K562 (cell line): ENCODE measurements at regions not wholly inside any gene's neighbourhood (a gene's known extent, or its start where the extent isn't known, plus 50 kb on each side); places are given as distances from the start of the nearest gene placed in this dataset.

ENCODE experiments used
- ATAC-seq: fragments of 200-7000 bp; cut with Tn5 transposase; 3 replicates; pipeline ENCODE4 v1.9.1; 2020; ENCODE audit warnings: moderate library complexity
- BruUV-seq: library from RNA; stranded (reverse); fragments of 400-500 nt; replicated peaks from 2 replicates; lab custom pipeline; 2021; lab: Mats Ljungman, UMichigan
- CTCF ChIA-PET: fragments of 300-600 bp; formaldehyde crosslinking; extraction: SDS; loops from one replicate; lab custom pipeline; 2021; ENCODE audit warnings: low intra/inter-chr PET ratio; lab: Yijun Ruan, JAX
- POLR2A ChIA-PET: fragments of 300-600, 350-650 bp; sonication (Branson Sonifier 250); formaldehyde crosslinking; extraction: SDS; loops from one replicate; lab custom pipeline; 2021; ENCODE audit warnings: antibody characterized with exemption, inconsistent platforms; lab: Yijun Ruan, JAX
- DNase-seq, 4 experiments: peaks; one replicate each; pipeline versions ENCODE4 v3.0.0 to v3.0.0-alpha.2; 2011 to 2018; ENCODE audit warnings: low spot score in 3 of 4, mixed read lengths in 3 of 4; ENCODE audit errors: extremely low read depth in 1 of 4
- FAIRE-seq: peaks from 2 replicates; lab custom pipeline; 2011; peaks lifted over from hg19 to GRCh38; lab: Jason Lieb, UNC
- H2AFZ ChIP-seq: 2 replicates; pipeline ENCODE4 v1.6.0; 2011; ENCODE audit warnings: low read depth, low read length, control low read depth, inconsistent platforms
- H3K27ac ChIP-seq: fragments of 200-600 bp; 3 replicates; pipeline ENCODE4 v1.8.0; 2011; ENCODE audit warnings: low read depth, mild to moderate bottlenecking, control low read depth, inconsistent platforms, low read length, moderate library complexity, mixed read lengths; ENCODE audit errors: extremely low read depth
- H3K27me3 ChIP-seq, 2 experiments: fragments of 300-600 bp in 1 of 2; 2 replicates in 1 of 2; 3 replicates in 1 of 2; pipeline versions ENCODE4 v1.6.0 to v1.8.0; 2011; ENCODE audit warnings: inconsistent platforms in 2 of 2, low read length in 2 of 2, mild to moderate bottlenecking in 1 of 2, mixed read lengths in 1 of 2, moderate library complexity in 1 of 2; ENCODE audit not compliant: control insufficient read depth in 2 of 2, insufficient read depth in 2 of 2
- H3K36me3 ChIP-seq: fragments of 300-600 bp; 3 replicates; pipeline ENCODE4 v1.8.0; 2011; ENCODE audit warnings: mild to moderate bottlenecking, low read length, inconsistent platforms; ENCODE audit not compliant: control insufficient read depth, insufficient read depth
- H3K4me1 ChIP-seq, 2 experiments: fragments of 200-600 bp in 1 of 2; replicated peaks in 1 of 2; 2 replicates in 1 of 2; 3 replicates in 1 of 2; pipeline versions ENCODE4 v1.5.1 to v1.8.0; 2011; ENCODE audit warnings: inconsistent platforms in 2 of 2, low read length in 2 of 2, mild to moderate bottlenecking in 1 of 2, mixed read lengths in 1 of 2, moderate library complexity in 1 of 2; ENCODE audit not compliant: control insufficient read depth in 2 of 2, insufficient read depth in 2 of 2
- H3K4me2 ChIP-seq: 2 replicates; pipeline ENCODE4 v1.6.1; 2011; ENCODE audit warnings: low read length, control low read depth, inconsistent platforms, mixed read lengths; ENCODE audit not compliant: insufficient read depth
- H3K4me3 ChIP-seq: fragments of 200-600 bp; sonication (generic), shearing (Covaris generic); 2 replicates; pipeline ENCODE4 v1.5.1; 2016; ENCODE audit warnings: control low read depth, inconsistent platforms
- H3K79me2 ChIP-seq: fragments of 200-600 bp; 3 replicates; pipeline ENCODE4 v1.8.0; 2011; ENCODE audit warnings: low read length, inconsistent platforms; ENCODE audit not compliant: control insufficient read depth, insufficient read depth
- H3K9ac ChIP-seq, 2 experiments: 2 replicates each; pipeline versions ENCODE4 v1.6.0 to v1.6.1; 2011; ENCODE audit warnings: low read depth in 2 of 2, low read length in 2 of 2, control low read depth in 1 of 2, inconsistent platforms in 1 of 2, mild to moderate bottlenecking in 1 of 2, mixed read lengths in 1 of 2; ENCODE audit not compliant: insufficient read depth in 1 of 2
- H3K9me1 ChIP-seq: one replicate; pipeline ENCODE4 v1.6.0; 2011; ENCODE audit warnings: inconsistent platforms, mild to moderate bottlenecking, low read length, moderate library complexity; ENCODE audit not compliant: control insufficient read depth, insufficient read depth
- H3K9me3 ChIP-seq: replicated peaks from 2 replicates; pipeline ENCODE4 v1.5.1; 2011; ENCODE audit warnings: low read depth, low read length, inconsistent platforms; ENCODE audit not compliant: control insufficient read depth, insufficient read depth
- H4K20me1 ChIP-seq: replicated peaks from 2 replicates; pipeline ENCODE4 v1.6.1; 2011; ENCODE audit warnings: low read length, inconsistent platforms, mixed read lengths; ENCODE audit not compliant: control insufficient read depth, insufficient read depth
- MBD2 ChIP-seq: sonication (generic); IDR thresholded peaks from 2 replicates; pipeline ENCODE4 v1.6.1; 2016; ENCODE audit warnings: low read depth, borderline replicate concordance
- RBM34 ChIP-seq: fragments of 200-400 bp; formaldehyde crosslinking; IDR thresholded peaks from 2 replicates; pipeline ENCODE4 v1.6.1; 2018; ENCODE audit warnings: low read length, borderline replicate concordance; ENCODE audit not compliant: insufficient read depth
- RFX5 ChIP-seq: IDR thresholded peaks from 2 replicates; pipeline ENCODE4 v1.6.1; 2011; ENCODE audit warnings: low read depth, mild to moderate bottlenecking, improper control_type of control experiment, low read length
- SMARCC2 ChIP-seq: fragments of 450-650 bp; IDR thresholded peaks from 2 replicates; pipeline ENCODE4 v1.6.1; 2017; ENCODE audit warnings: antibody characterized with exemption, moderate library complexity, mild to moderate bottlenecking, low read depth
- USF1 ChIP-seq: sonication (generic); formaldehyde crosslinking; IDR thresholded peaks from 2 replicates; pipeline ENCODE4 v1.9.0; 2022; ENCODE audit warnings: mild to moderate bottlenecking, missing genetic modification reagents
- USF2 ChIP-seq: sonication (generic); formaldehyde crosslinking; IDR thresholded peaks from 2 replicates; pipeline ENCODE4 v1.5.0; 2020; ENCODE audit warnings: missing genetic modification reagents
- ZBTB7A ChIP-seq: IDR thresholded peaks from 2 replicates; pipeline ENCODE4 v1.6.1; 2011; ENCODE audit warnings: low read depth, mild to moderate bottlenecking, low read length, moderate library complexity, borderline replicate concordance; ENCODE audit not compliant: control insufficient read depth
- ZFP36 ChIP-seq: fragments of 150-350 bp; IDR thresholded peaks from 2 replicates; pipeline ENCODE4 v1.6.1; 2018; ENCODE audit warnings: low read length, low read depth; ENCODE audit not compliant: partially characterized antibody
- ZNF133 ChIP-seq: fragments of 250-450 bp; sonication (Bioruptor Pico); IDR thresholded peaks from 2 replicates; pipeline ENCODE4 v1.4.0; 2020; ENCODE audit warnings: mild to moderate bottlenecking
- ZNF668 ChIP-seq: fragments of 250-450 bp; sonication (Bioruptor Pico); IDR thresholded peaks from 2 replicates; pipeline ENCODE4 v1.8.0; 2022; ENCODE audit warnings: mild to moderate bottlenecking, inconsistent platforms
- ZNF75A ChIP-seq: fragments of 450-650 bp; formaldehyde crosslinking; IDR thresholded peaks from 2 replicates; pipeline ENCODE4 v1.4.0; 2020; ENCODE audit warnings: mild to moderate bottlenecking
- WGBS: fragments of 100-300 bp; shearing (Covaris generic); methylation state at CpG from one replicate; pipeline ENCODE4 v1.1.6; 2016; ENCODE audit warnings: low coverage, mixed read lengths; ENCODE audit not compliant: insufficient coverage; ENCODE audit errors: missing lambda C conversion rate; 5-methylcytosine and 5-hydroxymethylcytosine counted together
- in situ Hi-C: fragments of 300-500 bp; cut with MboI; formaldehyde crosslinking; loops from 4 replicates; pipeline ENCODE4 v1.15.0; 2018; ENCODE audit warnings: inconsistent platforms, mixed read lengths
- intact Hi-C: fragments of 100-400 bp; cut with micrococcal nuclease; formaldehyde crosslinking; loops from 2 replicates; pipeline ENCODE4 v1.14.2; 2022
- TF ChIP-seq, protein P1 (sequence below): sonication (generic); formaldehyde crosslinking; IDR thresholded peaks from 2 replicates; pipeline ENCODE4 v1.8.0; 2022; ENCODE audit warnings: mild to moderate bottlenecking, low read depth, missing genetic modification reagents
- TF ChIP-seq, protein P2 (sequence below), 2 experiments: IDR thresholded peaks in 1 of 2; conservative IDR thresholded peaks in 1 of 2; 2 replicates each; pipeline ENCODE4 v1.6.1; 2016; ENCODE audit warnings: low read depth in 2 of 2, mild to moderate bottlenecking in 1 of 2, missing compliant biosample characterization in 1 of 2, missing genetic modification characterization in 1 of 2, moderate library complexity in 1 of 2
- TF ChIP-seq, protein P3 (sequence below): fragments of 250-450 bp; sonication (Bioruptor Pico); IDR thresholded peaks from 2 replicates; pipeline ENCODE4 v1.8.0; 2021; ENCODE audit warnings: mild to moderate bottlenecking, moderate library complexity

DNA sequence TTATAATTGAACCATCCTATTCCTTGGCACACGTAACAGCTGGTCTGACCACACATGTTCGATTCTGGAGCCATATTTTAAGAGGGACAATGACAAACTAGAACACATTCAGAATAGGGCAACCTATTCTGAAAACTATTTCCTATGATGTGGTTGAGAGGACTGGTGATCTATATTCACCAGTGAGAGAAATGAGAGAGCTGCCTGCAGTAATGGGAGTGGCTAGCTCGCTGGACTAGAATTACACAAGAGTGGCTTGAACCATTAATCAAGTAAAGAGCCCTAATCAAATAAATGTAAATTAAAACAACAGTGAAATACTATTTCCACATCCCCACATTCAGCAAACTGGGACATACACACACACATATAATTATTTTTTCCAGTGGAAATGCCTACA, 55.3 kb upstream of the LY86 start (continued):
- TF ChIP-seq, protein P1, sequence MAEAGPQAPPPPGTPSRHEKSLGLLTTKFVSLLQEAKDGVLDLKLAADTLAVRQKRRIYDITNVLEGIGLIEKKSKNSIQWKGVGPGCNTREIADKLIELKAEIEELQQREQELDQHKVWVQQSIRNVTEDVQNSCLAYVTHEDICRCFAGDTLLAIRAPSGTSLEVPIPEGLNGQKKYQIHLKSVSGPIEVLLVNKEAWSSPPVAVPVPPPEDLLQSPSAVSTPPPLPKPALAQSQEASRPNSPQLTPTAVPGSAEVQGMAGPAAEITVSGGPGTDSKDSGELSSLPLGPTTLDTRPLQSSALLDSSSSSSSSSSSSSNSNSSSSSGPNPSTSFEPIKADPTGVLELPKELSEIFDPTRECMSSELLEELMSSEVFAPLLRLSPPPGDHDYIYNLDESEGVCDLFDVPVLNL (CRISPR knock-in tag) = no peak
- no peak for TF ChIP-seq ZNF75A (CRISPR knock-in tag)
- no peak for TF ChIP-seq ZNF668 (CRISPR knock-in tag)

DNA sequence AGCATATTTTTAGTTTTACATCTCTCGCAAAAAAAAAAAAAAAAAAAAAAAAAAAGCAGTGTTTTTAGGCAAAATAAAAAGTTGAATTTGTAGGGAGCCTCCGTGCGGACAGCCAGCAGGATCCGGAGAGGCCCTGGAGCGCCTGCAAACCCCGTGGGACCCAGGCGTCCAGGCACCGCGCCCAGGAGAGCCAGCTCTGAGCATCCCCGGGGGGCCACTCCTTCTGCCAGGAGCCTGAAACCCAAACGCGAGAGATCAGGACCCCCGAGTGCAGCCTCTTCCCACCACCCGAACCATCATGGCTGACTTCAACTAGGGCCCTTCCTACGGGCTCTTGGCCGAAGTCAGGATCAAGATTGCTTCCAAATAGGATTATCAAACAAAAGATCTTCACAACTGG, 54.1 kb upstream of the LY86 start:
- H3K36me3 ChIP-seq = no peaks in the 10 kb centered on the region
- intact Hi-C loops = no loop called here
- TF ChIP-seq, protein P2, sequence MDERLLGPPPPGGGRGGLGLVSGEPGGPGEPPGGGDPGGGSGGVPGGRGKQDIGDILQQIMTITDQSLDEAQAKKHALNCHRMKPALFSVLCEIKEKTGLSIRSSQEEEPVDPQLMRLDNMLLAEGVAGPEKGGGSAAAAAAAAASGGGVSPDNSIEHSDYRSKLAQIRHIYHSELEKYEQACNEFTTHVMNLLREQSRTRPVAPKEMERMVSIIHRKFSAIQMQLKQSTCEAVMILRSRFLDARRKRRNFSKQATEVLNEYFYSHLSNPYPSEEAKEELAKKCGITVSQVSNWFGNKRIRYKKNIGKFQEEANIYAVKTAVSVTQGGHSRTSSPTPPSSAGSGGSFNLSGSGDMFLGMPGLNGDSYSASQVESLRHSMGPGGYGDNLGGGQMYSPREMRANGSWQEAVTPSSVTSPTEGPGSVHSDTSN (CRISPR knock-in tag; IDR thresholded peaks at IDR 0.05; ENCODE audit: low read depth) = no peak
- TF ChIP-seq, protein P2 (tag; conservative IDR thresholded peaks at IDR 0.05; ENCODE audit: low read depth) = no peak
- no peak for TF ChIP-seq RBM34
- no peak for TF ChIP-seq ZNF133 (CRISPR knock-in tag)
- no peak for TF ChIP-seq MBD2
- no peak for TF ChIP-seq RFX5
- no peak for TF ChIP-seq USF2
- TF ChIP-seq USF1 (CRISPR knock-in tag) = no peak
- TF ChIP-seq, protein P3, sequence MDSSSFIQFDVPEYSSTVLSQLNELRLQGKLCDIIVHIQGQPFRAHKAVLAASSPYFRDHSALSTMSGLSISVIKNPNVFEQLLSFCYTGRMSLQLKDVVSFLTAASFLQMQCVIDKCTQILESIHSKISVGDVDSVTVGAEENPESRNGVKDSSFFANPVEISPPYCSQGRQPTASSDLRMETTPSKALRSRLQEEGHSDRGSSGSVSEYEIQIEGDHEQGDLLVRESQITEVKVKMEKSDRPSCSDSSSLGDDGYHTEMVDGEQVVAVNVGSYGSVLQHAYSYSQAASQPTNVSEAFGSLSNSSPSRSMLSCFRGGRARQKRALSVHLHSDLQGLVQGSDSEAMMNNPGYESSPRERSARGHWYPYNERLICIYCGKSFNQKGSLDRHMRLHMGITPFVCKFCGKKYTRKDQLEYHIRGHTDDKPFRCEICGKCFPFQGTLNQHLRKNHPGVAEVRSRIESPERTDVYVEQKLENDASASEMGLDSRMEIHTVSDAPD (CRISPR knock-in tag) = no peak
- TF ChIP-seq SMARCC2 = no peak
- no peak for TF ChIP-seq ZFP36
- no peak for TF ChIP-seq ZBTB7A

More for the DNA sequence above, 54.1 kb upstream of the LY86 start:
- 1% methylated on average over 15 of the region's 16 CpGs for WGBS
- H2AFZ ChIP-seq = no peak overlapping the region
- CTCF ChIA-PET = no interaction called here
- no peak overlapping the region for H3K4me3 ChIP-seq
- H3K4me1 ChIP-seq = no peaks in the 10 kb centered on the region
- no peak for FAIRE-seq
- H4K20me1 ChIP-seq = no peaks in the 10 kb centered on the region
- peaks cover 16 to 17% of the 10 kb centered on the region in 2 experiments for H3K27me3 ChIP-seq
- no TSS peak for BruUV-seq
- DNase-seq = no peak
- H3K9me3 ChIP-seq = no peaks in the 10 kb centered on the region
- H3K4me2 ChIP-seq = no peak overlapping the region
- no peaks in the 10 kb centered on the region for H3K79me2 ChIP-seq
- no peaks in the 10 kb centered on the region for H3K9me1 ChIP-seq
- H3K9ac ChIP-seq = no peak overlapping the region
- H3K27ac ChIP-seq = no peak overlapping the region
- in situ Hi-C loops = loop anchor here (25.0 kb wide), 2 partner anchors 472 to 1397 kb away; no protein-coding TSS in a partner anchor
- POLR2A ChIA-PET = interaction anchor here (0.8 to 2.0 kb wide), 2 partner anchors 12 to 691 kb away, joined by 4 to 10 read pairs; no protein-coding TSS in a partner anchor
- ATAC-seq = no peak
